Lower lobe of right lung (tissue), 2 donors: ENCODE measurements at regions not wholly inside any gene's neighbourhood (a gene's known extent, or its start where the extent isn't known, plus 50 kb on each side); places are given as distances from the start of the nearest gene placed in this dataset.
A peak's percentile ranks its signal among the peaks of the same experiment; 100 is the strongest.

ENCODE experiments used
- ATAC-seq, 2 donors: fragments of 200-7000 bp; cut with Tn5 transposase; one replicate each; pipeline ENCODE4 v1.9.1; 2020 to 2022; ENCODE audit warnings: mild to moderate bottlenecking in 2 of 2, moderate library complexity in 2 of 2
- DNase-seq: peaks from one replicate; pipeline ENCODE4 v3.0.0-alpha.2; 2020
- H3K27ac ChIP-seq: fragments of 200-600 bp; one replicate; pipeline ENCODE4 v1.8.0; 2022
- H3K27me3 ChIP-seq: fragments of 200-600 bp; one replicate; pipeline ENCODE4 v1.8.0; 2022; ENCODE audit warnings: low read depth
- H3K36me3 ChIP-seq: fragments of 200-600 bp; one replicate; pipeline ENCODE4 v1.8.0; 2022; ENCODE audit warnings: mild to moderate bottlenecking
- H3K4me1 ChIP-seq: fragments of 200-600 bp; one replicate; pipeline ENCODE4 v1.8.0; 2022
- H3K4me3 ChIP-seq: fragments of 200-600 bp; one replicate; pipeline ENCODE4 v1.8.0; 2022; ENCODE audit warnings: mild to moderate bottlenecking
- H3K9me3 ChIP-seq: fragments of 200-600 bp; one replicate; pipeline ENCODE4 v1.8.0; 2022
- CTCF ChIP-seq: fragments of 200-600 bp; IDR thresholded peaks from one replicate; pipeline ENCODE4 v1.8.0; 2022; ENCODE audit warnings: antibody characterized with exemption, mild to moderate bottlenecking
- intact Hi-C: fragments of 100-400 bp; cut with DNase I; formaldehyde crosslinking; loops from one replicate; pipeline ENCODE4 v1.11.0; 2022
- donor health status: DM: no; HTN: yes; CAD: no; lungs with severe emphysema.

DNA sequence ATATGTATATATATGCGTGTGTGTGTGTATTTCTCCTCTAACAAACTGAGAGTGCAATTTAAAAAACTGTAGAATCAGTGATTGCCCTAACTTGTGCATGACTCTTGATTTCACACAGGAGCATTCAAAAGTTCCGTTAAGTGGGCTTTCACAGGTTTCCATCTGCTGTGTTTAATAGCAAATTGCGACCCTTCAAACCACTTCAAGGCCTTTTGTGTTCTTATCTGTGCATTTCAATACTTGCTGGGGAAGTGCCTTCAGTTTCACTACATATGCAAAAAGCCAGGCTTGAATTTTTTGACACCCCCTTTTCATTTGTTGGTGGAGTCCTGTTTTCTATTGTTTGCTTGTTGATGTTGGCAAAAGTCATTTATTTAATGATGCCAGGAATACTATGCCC lies 158.0 kb downstream of the TM9SF2 start:
- ATAC-seq (no peak), DNase-seq (no peak)
- Histone ChIP-seq H3K27me3 (no peaks in the 10 kb centered on the region), H3K4me1 (peaks cover 17% of the 10 kb centered on the region), H3K9me3 (no peaks in the 10 kb centered on the region), H3K4me3 (no peak overlapping the region), H3K27ac (no peak overlapping the region), H3K36me3 (no peaks in the 10 kb centered on the region)
- intact Hi-C loops: loop anchor here (10.0 kb wide), 1 partner anchor 856 kb away; no protein-coding TSS in a partner anchor
- TF ChIP-seq CTCF: no peak

DNA sequence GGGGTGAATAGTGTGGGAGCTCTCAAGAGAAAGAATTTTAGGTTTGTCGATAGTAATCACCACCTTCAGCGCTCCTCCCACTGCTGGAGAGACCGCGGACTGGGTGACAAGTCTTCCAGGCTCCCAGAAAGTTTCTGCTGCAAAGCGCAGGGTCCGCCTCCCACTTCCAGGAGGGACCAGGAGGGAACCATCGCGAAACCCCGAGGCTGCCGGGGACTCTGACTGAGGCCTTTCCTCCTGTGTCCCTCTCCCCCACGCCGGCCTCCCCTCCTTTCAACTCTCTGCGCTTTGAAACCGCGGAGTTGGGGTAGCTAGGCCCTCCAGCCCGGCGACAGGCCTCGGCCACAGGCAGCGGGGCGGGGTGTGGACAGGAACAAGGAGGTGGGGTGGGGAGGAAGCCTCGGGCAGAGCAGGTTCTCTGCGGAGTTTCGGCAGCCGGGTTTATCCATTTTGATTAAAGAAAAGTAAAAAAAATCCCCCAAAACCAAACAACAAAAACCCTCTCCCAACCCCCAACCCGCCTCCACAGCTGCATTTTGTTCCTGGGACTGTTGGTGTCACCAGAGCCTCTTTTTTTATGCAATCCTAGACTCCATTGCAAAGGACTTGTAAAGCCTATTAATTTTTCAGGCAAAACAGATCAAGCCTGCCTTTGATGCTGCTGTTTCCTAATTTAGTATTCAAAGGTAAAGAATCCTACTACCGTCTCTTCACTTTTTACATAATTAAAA lies 157.2 kb downstream of the TM9SF2 start:
- ATAC-seq: peak; percentile 70 to 74
- no peaks in the 10 kb centered on the region for H3K9me3 ChIP-seq
- H3K27ac ChIP-seq: peak overlapping the region; percentile 85
- no peaks in the 10 kb centered on the region for H3K36me3 ChIP-seq
- intact Hi-C loops: loop anchor here (10.0 kb wide), 1 partner anchor 856 kb away; no protein-coding TSS in a partner anchor
- H3K4me3 ChIP-seq: peak overlapping the region; percentile 63
- peak; percentile 65 for DNase-seq
- peak; percentile 35 for TF ChIP-seq CTCF
- H3K27me3 ChIP-seq: no peaks in the 10 kb centered on the region
- H3K4me1 ChIP-seq: peaks cover 17% of the 10 kb centered on the region

DNA sequence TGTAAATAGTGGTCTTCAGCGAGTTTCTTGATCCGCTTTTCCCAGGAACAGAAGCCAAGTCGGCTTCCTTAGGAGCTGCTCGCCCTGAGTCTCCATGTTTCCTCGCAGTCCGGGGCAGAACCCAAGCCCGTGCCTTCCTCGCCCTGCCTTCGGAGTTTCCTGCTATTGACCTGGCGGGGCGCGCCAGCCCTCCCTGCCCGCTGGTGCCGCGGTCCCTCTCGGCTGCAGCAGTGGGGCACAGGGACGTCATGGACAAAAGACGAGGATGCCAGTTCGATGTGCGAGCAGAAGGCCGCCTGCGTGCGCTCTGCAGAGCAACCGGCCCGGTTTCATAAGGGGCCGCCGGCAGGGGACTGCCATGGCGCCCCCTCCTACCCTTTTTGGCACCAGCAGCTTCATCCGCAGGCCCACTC lies 156.6 kb downstream of the TM9SF2 start:
- H3K36me3 ChIP-seq: no peaks in the 10 kb centered on the region
- peak overlapping the region; percentile 63 for H3K4me3 ChIP-seq
- TF ChIP-seq CTCF: no peak
- DNase-seq: peak; percentile 48
- peak overlapping the region; percentile 85 for H3K27ac ChIP-seq
- no peaks in the 10 kb centered on the region for H3K9me3 ChIP-seq
- peaks cover 17% of the 10 kb centered on the region for H3K4me1 ChIP-seq
- H3K27me3 ChIP-seq: no peaks in the 10 kb centered on the region
- intact Hi-C loops: loop anchor here (10.0 kb wide), 1 partner anchor 857 kb away; no protein-coding TSS in a partner anchor
- ATAC-seq: peak; percentile 44 to 64

DNA sequence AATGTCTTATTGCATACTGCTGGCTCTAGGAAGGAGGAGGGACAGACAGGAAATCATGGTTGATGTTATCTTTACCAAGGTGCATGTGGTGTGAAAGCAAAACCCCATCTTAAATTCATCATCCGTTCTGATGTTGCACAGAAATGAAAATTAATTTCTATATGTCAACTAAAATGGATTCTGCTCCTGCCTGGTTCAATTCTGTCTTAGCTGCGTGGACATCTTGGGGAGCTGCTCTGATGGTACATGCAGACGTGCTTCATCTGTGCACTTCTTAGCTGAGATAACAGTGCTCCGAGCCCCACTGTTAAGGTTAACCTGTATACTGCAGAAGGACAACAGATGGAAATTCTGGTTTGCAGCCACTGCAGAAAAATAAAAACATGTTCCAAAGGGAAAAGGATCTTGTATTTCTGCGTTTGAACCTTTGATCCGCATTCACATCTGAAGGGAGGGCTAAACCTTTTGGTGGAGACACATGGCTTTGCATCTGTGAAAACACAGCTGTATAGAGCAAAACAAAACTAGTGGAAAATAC lies 155.6 kb downstream of the TM9SF2 start:
- Histone ChIP-seq H3K27me3 (no peaks in the 10 kb centered on the region), H3K27ac (no peak overlapping the region), H3K9me3 (no peaks in the 10 kb centered on the region), H3K4me1 (peaks cover 17% of the 10 kb centered on the region), H3K36me3 (no peaks in the 10 kb centered on the region), H3K4me3 (no peak overlapping the region)
- intact Hi-C loops: loop anchor here (10.0 kb wide), 1 partner anchor 858 kb away; no protein-coding TSS in a partner anchor
- ATAC-seq (no peak), DNase-seq (no peak)
- no peak for TF ChIP-seq CTCF

DNA sequence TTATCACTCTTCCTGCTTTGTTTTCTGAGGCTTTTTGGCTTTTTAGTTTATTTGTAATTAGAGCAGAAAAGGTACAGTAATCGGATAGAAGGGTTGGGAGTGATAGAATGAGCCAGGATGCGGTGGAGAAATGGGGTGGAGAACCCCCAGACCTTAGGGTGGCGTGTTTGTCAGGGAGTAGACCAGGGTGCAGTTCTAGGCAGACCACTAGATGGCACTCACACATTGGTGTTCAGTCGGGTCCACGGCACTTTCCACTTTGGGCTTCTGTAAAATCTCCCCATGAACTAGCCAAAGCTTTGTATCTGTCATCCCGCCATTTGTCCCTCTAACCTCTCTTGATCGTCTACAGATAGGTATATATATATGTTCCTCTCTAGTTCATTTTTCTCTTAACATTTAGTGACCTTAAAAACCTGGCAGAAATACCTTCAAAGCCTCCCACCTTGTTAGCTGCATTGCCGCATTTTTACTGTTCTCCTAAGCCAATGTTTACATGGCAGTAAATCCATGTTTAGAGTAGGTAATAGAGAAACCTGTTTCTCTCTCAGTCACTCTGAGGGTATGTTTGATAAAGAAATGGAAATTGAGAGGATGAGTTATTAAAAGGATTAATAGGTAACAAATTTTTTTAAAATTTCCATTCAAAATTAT lies 154.9 kb downstream of the TM9SF2 start:
- Histone ChIP-seq H3K36me3 (no peaks in the 10 kb centered on the region), H3K27ac (no peak overlapping the region), H3K27me3 (no peaks in the 10 kb centered on the region), H3K4me3 (no peak overlapping the region), H3K9me3 (no peaks in the 10 kb centered on the region), H3K4me1 (peaks cover 17% of the 10 kb centered on the region)
- DNase-seq: peak; percentile 57
- intact Hi-C loops: loop anchor here (10.0 kb wide), 1 partner anchor 859 kb away; no protein-coding TSS in a partner anchor
- TF ChIP-seq CTCF: peak; percentile 89
- ATAC-seq: peak; percentile 83 to 87
